SK-N-SH treated with all-trans-retinoic acid at 6 μM for 48 hours (cell line): ENCODE measurements at regions not wholly inside any gene's neighbourhood (a gene's known extent, or its start where the extent isn't known, plus 50 kb on each side); places are given as distances from the start of the nearest gene placed in this dataset.
"Not testable (repeated sequence)": the region's sequence is repeated elsewhere in the genome, so short reads cannot be mapped to it uniquely, and the experiment has no call there.

Experiments
- ARNTL ChIP-seq: fragments of 450-650 bp; formaldehyde crosslinking; IDR thresholded peaks from 2 replicates; pipeline ENCODE4 v1.5.0; 2020; ENCODE audit warnings: low read depth, mild to moderate bottlenecking, moderate library complexity, borderline replicate concordance
- CREB5 ChIP-seq: fragments of 250-450 bp; sonication (Bioruptor Pico); IDR thresholded peaks from 2 replicates; pipeline ENCODE4 v1.5.1; 2020; ENCODE audit warnings: low read depth, mild to moderate bottlenecking, moderate library complexity
- OSR1 ChIP-seq: fragments of 250-450 bp; sonication (Bioruptor Pico); IDR thresholded peaks from 2 replicates; pipeline ENCODE4 v1.8.0; 2022; ENCODE audit warnings: moderate library complexity, mild to moderate bottlenecking, inconsistent platforms
- POU6F1 ChIP-seq: fragments of 250-450 bp; sonication (Bioruptor Pico); IDR thresholded peaks from 2 replicates; pipeline ENCODE4 v1.8.0; 2021; ENCODE audit warnings: low read depth, mild to moderate bottlenecking, moderate library complexity, borderline replicate concordance
- ZFP3 ChIP-seq: fragments of 250-450 bp; sonication (Bioruptor Pico); IDR thresholded peaks from 2 replicates; pipeline ENCODE4 v1.5.0; 2020; ENCODE audit warnings: mild to moderate bottlenecking, moderate library complexity
- ZFP30 ChIP-seq: fragments of 450-650 bp; formaldehyde crosslinking; IDR thresholded peaks from 2 replicates; pipeline ENCODE4 v1.5.0; 2022; ENCODE audit warnings: mild to moderate bottlenecking, moderate library complexity

DNA sequence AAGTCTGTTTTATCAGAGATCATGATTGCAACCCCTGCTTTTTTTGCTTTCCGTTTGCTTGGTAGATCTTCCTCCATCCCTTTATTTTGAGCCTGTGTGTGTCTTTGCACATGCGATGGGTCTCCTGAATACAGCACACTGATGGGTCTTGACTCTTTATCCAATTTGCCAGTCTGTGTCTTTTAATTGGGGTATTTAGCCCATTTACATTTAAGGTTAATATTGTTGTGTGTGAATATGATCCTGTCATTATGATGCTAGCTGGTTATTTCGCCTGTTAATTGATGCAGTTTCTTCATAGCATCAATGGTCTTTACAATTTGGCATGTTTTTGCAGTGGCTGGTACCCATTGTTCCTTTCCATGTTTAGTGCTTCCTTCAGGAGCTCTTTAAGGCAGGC, 199.2 kb upstream of the TSC22D1 start:
- TF ChIP-seq CREB5, OSR1, ARNTL, POU6F1, ZFP3, ZFP30 (CRISPR knock-in tag): not testable (repeated sequence)
